ENCODE measurements at regions not wholly inside any gene's neighbourhood (a gene's known extent, or its start where the extent isn't known, plus 50 kb on each side); places are given as distances from the start of the nearest gene placed in this dataset.

GRCh38 chr14:104316121-104316722 is 177.8 kb downstream of the KIF26A start:
- Mint-ChIP-seq H3K36me3 (ENCODE audit: insufficient read depth) (no peaks in the 10 kb centered on the region), H3K27me3 (peaks cover 24% of the 10 kb centered on the region), H3K4me1 (ENCODE audit: low read depth) (no peaks in the 10 kb centered on the region), H3K4me3 (ENCODE audit: low read depth) (no peak overlapping the region), H3K27ac (no peak overlapping the region), H3K9me3 (ENCODE audit: low read depth) (peaks cover 3% of the 10 kb centered on the region)
- DNase-seq (ENCODE audit: low spot score, unreplicated experiment): no peak
- no peak for TF ChIP-seq CTCF (IDR thresholded peaks at IDR 0.05; ENCODE audit: unreplicated experiment)

- no peak for TF ChIP-seq CTCF (IDR thresholded peaks at IDR 0.05; ENCODE audit: unreplicated experiment)
- no peak overlapping the region for H3K27ac Mint-ChIP-seq
- no peaks in the 10 kb centered on the region for H3K36me3 Mint-ChIP-seq (ENCODE audit: insufficient read depth)
- H3K27me3 Mint-ChIP-seq: peaks cover 22% of the 10 kb centered on the region
- H3K9me3 Mint-ChIP-seq (ENCODE audit: low read depth): no peaks in the 10 kb centered on the region
- no peak for DNase-seq (ENCODE audit: low spot score, unreplicated experiment)
- H3K4me3 Mint-ChIP-seq (ENCODE audit: low read depth): no peak overlapping the region
- H3K4me1 Mint-ChIP-seq (ENCODE audit: low read depth): no peaks in the 10 kb centered on the region
These were observed 178.5 kb downstream of the KIF26A start for GRCh38 chr14:104316723-104317491.

GRCh38 chr14:104317492-104317805 is 179.1 kb downstream of the KIF26A start:
- TF ChIP-seq CTCF (IDR thresholded peaks at IDR 0.05; ENCODE audit: unreplicated experiment): no peak

GRCh38 chr14:104317975-104318557 is 179.7 kb downstream of the KIF26A start:
- peaks cover 25% of the 10 kb centered on the region for H3K27me3 Mint-ChIP-seq
- H3K27ac Mint-ChIP-seq: no peak overlapping the region
- DNase-seq (ENCODE audit: low spot score, unreplicated experiment): no peak
- H3K4me1 Mint-ChIP-seq (ENCODE audit: low read depth): no peaks in the 10 kb centered on the region
- TF ChIP-seq CTCF (IDR thresholded peaks at IDR 0.05; ENCODE audit: unreplicated experiment): no peak
- H3K36me3 Mint-ChIP-seq (ENCODE audit: insufficient read depth): no peaks in the 10 kb centered on the region
- H3K9me3 Mint-ChIP-seq (ENCODE audit: low read depth): no peaks in the 10 kb centered on the region
- H3K4me3 Mint-ChIP-seq (ENCODE audit: low read depth): no peak overlapping the region

More at GRCh38 chr14:104317492-104317805, 179.1 kb downstream of the KIF26A start:
- Mint-ChIP-seq H3K36me3 (ENCODE audit: insufficient read depth) (no peaks in the 10 kb centered on the region), H3K4me1 (ENCODE audit: low read depth) (no peaks in the 10 kb centered on the region), H3K27ac (no peak overlapping the region), H3K4me3 (ENCODE audit: low read depth) (no peak overlapping the region), H3K27me3 (peaks cover 24% of the 10 kb centered on the region), H3K9me3 (ENCODE audit: low read depth) (no peaks in the 10 kb centered on the region)
- DNase-seq (ENCODE audit: low spot score, unreplicated experiment): no peak

- H3K27me3 Mint-ChIP-seq: peaks cover 19% of the 10 kb centered on the region
- H3K4me1 Mint-ChIP-seq (ENCODE audit: low read depth): no peaks in the 10 kb centered on the region
- H3K36me3 Mint-ChIP-seq (ENCODE audit: insufficient read depth): no peaks in the 10 kb centered on the region
- no peak overlapping the region for H3K27ac Mint-ChIP-seq
- no peak for TF ChIP-seq CTCF (IDR thresholded peaks at IDR 0.05; ENCODE audit: unreplicated experiment)
- H3K9me3 Mint-ChIP-seq (ENCODE audit: low read depth): no peaks in the 10 kb centered on the region
- no peak for DNase-seq (ENCODE audit: low spot score, unreplicated experiment)
- H3K4me3 Mint-ChIP-seq (ENCODE audit: low read depth): no peak overlapping the region
These were observed 180.4 kb downstream of the KIF26A start for GRCh38 chr14:104318558-104319490.
